ENCODE measurements at regions not wholly inside any gene's neighbourhood (a gene's known extent, or its start where the extent isn't known, plus 50 kb on each side); places are given as distances from the start of the nearest gene placed in this dataset.

DNA sequence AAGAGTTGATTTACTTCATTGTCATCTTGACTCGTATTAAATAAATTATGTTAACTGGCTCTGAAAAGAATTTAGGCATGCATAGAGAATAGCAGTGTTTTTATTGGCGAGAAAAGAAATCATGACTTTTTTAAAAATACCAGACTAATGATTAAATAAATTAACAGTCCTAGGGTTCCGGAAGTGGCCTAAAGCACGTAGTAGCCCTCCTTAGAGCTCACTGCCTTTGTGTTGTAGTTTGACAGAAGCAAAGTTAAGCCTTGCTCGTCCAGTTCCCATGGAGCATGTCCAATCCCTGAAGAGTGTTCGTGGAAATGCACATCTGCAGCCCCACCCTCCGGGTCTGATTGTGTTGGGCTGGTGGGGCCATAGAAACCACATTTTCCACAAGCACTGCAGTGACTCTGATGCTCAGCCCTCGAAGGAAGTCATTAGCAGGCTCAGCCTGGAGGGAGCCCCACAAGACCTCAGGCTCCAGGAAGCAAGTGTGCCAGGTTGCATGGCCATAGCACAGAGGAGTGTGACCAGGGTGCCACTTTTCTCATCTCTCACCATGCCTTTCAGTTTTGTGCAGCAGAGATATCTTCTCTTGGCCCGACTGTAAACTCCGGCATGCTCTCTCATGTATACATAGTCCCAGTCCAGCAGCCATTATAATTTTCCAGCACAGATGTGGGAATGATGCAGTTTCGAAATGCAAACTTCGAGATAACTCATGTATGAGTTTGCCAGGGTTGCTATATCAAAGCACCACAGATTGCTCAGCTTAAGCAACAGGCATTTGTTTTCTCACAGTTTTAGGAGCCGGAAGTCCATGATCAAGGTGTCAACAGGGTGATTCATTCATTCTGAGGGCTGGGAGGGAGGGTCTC is 188.6 kb upstream of the SH3BP4 start:
- no peak for DNase-seq

DNA sequence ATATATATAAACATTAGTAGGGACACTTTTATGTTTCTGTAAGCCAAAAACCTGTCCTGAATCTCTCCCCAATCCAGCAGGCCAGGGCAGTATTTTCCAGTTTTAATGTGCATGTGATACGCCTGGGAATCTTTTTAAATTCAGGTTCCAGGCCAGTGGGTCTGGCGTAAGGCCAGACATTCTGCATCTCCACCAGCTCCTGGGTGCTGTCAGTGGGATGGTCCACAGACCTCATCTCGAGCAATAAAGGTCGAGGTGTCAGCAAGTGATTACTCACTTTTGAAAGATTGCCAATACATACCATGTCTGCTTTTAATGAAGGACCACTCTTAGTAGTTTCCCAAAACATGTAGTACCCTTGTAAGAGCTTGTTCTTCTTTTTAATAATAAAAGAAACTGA is 189.9 kb upstream of the SH3BP4 start:
- no peak for DNase-seq

DNA sequence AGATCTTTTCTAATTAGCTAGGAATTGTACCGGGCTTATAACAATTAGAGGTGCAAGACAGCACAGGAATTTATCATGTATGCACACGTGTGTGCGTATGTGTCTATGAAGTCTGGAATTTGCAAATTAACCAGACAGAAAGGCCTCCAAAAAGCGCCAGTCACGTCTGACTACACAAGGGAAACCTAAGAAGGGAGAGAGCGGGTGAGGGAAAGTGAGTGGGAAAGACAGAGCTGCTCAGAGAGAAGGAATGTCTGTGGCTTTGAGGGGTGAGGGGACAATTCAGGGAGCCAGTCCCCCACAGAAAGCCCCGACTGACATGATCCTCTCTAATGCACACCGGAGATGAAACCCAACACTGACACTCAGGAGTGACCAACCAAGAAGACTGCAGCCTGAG is 197.7 kb upstream of the SH3BP4 start:
- no peak for DNase-seq

DNA sequence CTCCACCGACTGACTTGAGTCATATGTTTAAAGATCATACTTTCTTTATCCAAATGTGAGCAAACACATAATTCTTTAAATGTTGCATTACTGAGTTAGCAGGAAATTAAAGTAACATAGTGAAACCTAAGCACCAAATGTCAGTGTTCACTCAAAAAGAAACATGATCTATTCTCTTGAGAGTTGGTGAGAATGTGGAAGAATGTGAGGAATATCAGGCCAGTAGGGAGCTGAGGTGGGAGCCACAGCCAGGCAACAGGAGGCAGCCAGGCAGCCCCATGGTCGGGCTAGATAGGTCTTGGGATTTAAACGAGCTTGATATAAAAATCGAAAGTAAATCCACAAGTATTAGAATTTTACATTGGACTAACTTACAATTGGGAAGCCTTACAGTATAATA is 198.1 kb upstream of the SH3BP4 start:
- DNase-seq = no peak

DNA sequence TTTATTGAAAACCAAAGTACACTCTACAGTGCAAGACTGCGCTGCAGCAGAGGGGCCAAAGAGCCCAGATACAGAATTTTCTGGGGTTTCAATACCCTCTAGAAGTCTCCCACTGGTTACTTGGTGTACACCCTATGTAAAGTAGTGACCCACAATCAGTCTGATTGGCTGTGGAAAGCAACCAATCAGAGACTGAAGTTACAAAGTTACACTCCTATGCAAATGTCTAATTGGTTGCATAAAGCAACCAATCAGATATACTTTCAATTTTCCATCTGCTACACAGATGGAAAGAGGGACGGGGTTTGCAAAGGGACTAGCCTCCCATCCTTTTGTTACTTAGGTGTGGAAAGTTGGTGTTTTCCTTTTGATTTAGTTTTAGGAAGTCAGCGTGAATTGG is 198.9 kb upstream of the SH3BP4 start:
- DNase-seq = no peak

DNA sequence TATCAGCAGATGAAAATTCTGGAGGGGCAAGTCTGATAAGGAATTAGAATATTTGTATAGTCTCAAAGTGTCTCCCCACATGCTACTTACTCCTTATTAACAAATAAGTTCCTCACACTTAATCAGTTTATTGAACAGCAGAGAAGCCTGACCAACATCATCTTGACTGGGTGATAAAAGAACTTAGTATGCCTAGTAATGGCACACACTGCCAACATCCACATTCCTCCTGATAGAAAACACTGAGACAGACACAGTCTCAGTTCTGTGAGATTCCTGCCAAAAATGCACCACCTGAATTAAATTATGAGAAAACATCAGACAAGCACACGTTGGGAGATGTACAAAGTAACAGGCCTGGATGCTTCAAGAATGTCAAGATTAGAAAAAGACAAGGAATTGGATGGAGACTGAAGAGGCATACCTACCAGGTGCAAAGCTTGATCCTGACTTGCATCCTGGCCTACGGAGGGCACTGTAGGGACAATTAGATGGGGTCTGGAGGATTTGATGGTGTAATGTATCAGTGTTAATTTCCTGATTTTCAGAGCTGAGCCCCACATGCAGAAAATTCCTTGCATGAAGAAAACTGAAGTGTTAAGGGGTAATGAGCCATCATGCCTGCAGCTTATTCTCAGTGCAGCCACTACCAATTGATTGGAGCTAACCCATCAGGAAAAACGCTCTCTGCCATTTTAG is 200.4 kb upstream of the SH3BP4 start:
- DNase-seq = no peak

DNA sequence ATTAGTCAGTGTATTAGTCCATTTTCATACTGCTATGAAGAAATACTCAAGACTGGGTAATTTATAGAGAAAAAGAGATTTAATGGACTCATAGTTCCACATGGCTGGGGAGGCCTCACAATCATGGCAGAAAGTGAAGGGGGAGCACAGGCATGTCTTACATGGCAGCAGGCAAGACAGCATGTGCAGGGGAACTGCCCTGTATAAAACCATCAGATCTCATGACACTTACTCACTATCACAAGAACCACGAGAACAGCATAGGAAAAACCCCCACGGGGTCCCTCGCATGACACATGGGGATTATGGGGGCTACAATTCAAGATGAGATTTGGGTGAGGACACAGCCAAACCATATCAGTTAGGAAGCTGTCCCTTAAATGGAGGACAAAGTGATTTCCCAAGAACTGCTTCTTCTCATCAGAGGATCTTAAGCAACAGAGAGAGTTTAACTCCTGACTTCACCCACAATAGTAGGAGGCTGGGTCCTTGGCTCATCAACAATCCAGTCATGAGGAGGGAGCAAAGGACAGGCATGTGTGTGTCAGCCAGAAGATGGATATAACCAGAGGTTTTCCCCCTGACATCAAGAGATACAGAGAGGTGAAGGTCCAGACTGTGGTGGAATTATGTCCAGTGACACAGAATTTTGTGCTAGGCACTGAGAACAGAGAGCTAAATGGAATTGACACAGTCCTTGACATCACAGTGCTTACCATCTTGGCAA is 203.8 kb upstream of the SH3BP4 start:
- no peak for DNase-seq

DNA sequence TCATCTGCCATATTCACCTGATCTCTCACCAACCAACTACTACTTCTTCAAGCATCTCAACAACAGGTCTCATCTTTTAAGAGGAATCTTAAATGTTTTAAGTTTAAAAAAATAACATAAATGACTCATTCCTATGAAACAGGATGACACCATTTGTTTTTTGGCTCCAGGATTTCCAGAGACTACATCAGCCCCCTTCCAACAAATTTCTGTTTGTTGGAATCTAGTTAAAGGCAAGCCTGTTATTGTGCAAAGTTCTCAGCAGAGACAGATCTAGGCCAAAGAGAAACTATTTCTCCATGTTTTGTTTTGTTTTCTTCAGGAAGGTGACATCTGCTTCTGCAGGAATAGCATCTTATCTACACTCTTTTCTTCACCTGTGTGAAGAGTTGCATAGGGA is 204.8 kb upstream of the SH3BP4 start:
- DNase-seq = no peak

DNA sequence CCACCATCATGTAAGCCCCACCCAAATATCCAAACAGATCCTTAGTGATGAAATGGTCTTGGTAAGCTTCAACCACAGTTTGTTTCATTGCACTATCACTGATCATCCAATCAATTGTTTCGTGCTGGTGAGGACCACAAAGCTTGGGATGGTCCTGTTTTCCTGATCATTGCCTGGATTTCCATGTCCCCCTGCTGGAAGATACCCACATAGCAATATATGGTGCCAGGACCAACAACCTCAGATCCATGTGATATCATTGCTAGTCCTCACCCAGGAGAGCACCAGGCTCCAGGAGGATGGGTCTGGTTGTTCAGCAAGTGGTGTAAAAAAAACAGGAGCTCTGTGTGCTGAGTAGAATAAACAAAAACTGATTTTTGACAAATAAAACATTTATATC is 206.5 kb upstream of the SH3BP4 start:
- no peak for DNase-seq

DNA sequence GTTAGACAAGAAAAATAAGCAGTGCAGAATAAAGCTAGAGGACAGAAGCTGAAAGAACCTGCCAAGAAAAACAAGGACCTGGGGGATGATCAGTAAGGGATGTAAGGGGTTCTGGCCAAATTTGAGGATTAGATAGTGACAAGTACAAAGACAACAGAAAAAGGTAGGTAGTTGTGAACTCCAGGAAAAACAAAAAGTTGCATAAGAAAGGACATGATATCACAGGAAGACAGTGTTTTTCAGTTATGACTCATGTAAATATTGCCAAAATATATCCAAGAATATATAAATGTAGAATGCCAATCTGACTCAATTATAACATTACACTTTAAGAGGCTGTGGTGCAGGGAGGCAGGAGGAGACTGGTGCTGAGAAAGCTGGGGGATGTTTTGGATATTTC is 209.8 kb upstream of the SH3BP4 start:
- no peak for DNase-seq

DNA sequence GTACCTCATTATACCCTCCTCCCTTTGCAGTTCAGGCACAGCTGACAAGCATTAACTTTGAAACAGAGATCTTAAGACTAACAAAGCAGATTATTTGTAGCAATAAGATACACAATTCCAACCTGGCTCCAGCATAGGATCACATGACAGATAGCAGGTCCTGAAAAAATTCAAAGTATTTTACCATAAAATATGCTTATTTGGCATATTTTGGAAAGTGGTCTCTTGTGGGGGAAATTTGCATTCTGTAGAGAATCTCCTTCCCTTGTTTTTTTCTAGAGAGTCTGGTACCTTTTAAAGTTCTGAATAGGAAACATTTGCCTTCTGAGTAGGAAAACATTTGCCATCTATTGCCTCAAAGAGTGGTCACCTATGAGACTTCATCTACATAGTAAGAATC is 212.8 kb upstream of the SH3BP4 start:
- no peak for DNase-seq

DNA sequence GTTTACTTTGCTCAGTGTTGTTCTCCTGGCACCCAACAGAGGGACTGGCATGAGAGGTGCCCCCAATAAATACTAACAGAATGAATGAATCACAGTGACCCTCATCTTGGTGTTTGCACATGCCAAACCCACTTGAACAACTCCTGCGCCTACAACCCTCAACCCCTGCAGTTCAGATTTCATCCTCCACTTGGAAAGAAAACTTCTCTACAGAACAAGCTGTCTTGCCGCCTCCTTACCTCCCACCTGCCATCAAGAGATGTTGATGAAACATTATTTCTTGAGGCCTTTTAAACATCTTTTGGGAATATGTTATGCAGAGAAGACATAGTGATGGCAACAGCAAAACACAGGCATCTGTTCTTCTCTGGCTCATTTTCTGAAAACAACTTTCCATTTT is 216.0 kb upstream of the SH3BP4 start:
- DNase-seq = no peak

DNA sequence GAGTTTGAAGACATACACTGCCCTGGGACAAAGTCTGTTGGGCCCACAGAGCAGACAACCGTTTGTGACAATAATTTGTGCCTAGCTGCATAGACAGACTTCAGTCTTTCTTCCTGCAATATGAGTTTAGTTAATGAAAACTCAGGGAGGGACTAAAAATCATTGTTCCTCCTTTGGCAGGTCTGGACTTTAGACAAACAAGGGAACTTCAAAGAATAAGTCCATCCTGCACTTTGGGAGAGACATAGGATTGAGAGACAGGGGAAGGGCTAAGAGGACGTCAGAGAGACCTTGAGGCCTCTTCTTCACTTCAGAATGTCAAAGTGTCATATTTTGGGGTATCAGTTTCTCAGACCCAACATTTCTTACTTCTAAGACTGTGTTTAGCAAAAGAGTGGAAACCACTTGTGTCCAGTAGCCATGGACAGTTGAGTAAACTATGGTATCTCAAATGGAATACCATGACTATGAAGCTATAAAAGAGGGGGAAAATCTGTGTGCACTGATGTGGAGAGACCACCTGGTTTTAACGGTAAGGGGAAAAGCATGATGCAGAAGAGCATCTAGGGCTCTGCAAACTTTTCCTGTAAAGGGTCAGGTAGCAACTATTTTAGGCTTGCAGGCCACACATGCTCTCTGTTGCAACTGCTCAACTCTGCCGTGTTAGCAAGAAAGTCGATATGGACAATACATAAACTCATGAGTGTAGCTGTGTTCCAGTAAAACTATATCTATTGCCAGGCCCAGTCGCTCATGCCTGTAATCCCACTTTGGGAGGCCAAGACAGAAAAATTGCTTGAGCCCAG is 217.8 kb upstream of the SH3BP4 start:
- DNase-seq = no peak

DNA sequence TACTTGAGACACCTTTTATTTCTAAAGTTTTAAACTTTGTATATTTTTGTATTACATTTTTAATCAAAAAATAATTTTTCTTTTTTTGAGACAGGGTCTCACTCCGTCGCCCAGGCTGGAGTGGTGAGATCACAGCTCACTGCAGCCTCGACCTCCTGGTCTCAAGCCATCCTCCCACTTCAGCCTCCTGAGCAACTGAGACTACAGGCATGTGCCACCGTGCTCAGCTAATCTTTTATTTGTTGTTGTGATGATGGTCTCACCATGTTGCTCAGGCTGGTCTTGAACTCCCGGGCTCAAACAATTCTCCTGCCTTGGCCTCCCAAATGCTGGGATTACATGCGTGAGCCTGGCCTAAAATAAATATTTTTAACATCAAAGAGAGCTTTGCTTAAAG is 218.7 kb upstream of the SH3BP4 start:
- DNase-seq = no peak

DNA sequence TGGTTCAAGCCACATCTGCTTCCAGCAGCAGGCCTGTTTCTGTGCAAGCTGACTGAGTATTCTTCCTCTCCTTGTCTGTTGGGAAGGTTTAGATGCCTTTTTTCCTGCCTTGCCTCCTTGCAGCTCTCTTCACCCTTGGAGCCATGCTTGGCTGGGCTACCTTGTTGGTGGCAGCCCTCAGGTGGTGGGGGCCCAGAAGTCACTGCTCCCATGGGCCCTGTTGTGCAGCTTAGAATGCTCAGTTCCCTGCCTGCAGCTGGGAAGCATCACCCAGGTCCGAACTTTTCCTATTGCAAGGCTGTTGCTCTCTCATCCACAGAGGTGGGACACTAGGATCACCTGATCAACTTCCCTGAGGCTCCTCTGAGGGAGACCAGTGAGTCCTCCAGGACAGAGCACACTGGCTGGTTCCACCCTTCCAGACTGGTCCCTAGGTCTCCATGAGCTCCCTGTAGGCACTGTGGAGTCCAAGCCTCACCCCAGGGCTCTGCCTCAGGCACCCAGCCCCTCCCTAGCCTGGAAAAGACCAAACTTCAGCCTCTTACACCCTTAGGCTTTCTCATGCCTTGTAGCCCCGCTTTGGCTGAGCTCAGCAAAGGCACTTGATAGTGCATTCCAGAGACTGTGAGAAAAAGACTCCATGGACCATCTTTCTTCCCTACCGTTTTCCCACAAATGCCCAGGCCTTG is 219.3 kb upstream of the SH3BP4 start:
- no peak for DNase-seq

DNA sequence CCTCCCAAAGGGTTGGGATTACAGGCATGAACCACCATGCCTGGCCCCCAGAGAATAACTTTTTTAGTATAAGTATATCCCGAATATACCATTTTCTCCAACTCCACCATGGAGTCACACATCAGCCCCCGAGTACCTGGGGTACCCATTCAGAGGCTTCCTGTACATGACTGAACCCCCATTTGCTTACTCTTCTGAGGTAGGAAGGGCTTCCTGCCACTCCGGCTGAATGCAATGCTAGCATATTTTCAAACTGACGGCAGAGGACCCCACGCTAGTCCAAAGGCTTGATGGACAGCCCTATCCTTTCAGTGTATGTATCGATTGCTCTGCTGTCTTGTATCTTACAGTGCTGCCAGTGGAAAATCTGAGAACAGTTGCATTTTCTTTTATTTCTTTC is 220.6 kb upstream of the SH3BP4 start:
- DNase-seq = no peak

DNA sequence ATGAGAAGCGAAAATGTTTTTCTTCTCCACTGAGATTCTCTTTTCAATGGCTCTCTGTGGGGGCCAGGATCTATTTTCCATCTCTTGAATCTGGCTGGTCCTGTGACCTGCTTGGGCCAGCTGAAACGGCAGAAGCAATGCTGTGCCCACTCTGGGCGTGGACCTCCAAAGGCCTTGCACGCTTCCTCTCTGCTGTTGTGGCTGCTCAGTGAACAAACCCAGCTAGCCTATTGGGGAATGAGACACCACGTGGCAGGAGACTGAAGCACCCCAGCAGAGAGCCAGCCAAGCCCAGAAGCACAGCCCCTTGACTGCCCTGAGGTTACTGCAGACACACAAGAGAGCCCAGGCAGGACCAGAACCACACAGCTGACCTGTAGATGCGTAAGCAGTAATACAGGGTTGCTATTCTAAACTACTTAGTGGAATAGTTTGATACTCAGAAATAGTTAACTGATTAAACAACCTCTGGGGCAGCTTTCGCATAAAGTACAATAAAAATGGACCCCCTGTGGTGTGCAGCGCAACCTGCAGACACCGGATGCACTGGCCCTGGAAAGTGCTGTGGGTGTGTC is 221.7 kb upstream of the SH3BP4 start:
- DNase-seq = no peak

DNA sequence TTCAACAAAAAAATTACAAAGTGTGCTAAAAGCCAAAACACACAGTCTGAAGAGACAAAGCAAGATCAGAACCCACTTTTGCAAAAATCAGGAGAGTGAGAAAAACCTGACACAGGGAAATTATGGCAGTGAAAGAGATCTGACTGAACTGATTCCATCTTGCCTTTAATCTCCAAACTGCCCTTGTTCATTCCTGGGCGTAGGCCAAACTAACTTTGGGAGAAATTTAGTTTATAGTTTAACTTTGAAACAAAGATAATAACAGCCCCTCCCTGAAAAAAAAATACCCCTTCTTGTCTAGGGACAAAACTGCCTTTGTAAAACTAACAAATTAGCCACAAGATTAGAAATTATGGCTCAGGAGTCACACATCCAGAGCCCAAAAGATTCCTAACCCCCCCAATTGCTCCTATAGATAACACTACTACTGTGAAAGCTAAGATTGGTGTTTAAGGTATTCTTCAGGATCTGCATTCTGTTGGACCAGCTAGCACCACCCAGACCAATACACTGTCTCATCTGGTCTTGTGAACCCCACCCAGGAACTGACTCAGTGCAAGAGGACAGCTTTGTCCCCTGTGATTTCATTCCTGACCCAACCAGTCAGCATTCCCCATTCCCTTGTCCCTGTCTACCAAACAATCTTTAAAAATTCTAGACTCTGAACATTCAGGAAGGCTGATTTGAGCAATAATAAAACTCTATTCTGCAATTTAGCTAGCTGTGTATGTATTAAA is 226.1 kb upstream of the SH3BP4 start:
- DNase-seq = no peak

DNA sequence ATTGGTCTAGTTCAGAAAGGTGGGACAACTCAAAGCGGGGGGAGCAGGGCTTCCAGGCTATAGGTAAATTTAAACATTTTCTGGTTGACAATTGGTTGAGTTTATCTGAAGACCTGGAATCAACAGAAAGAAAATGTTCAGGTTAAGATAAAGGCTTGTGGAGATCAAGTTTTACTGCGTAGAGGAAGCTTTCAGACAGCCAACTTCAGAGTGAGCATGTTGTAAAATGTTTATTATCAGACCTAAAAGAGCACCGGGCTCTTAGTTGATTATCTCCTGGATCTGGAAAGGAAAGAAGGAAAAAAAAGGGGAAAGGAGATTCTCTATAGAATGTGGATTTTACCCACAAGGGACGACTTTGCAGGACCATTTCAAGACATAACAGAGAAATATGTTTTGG is 227.0 kb upstream of the SH3BP4 start:
- DNase-seq = no peak

DNA sequence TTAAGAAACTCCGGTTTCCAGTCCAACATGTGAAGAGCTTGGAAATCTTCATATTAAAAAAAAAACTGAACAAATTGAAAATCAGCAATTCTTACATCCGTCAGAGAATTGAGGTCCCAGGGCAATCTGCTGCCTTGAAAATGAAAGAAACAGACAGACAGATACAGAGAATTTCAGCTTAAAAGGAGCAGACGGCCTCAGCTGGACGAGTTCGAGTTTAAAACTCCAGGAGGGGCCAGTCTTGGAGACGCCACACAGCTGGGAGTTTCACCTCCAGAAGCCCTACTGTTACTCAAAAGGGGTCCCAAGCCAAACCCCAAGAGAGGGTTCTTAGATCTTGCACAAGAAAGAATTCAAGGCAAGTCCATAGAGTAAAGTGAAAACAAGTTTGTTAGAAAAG is 226.5 kb upstream of the ARL4C start:
- DNase-seq = no peak

DNA sequence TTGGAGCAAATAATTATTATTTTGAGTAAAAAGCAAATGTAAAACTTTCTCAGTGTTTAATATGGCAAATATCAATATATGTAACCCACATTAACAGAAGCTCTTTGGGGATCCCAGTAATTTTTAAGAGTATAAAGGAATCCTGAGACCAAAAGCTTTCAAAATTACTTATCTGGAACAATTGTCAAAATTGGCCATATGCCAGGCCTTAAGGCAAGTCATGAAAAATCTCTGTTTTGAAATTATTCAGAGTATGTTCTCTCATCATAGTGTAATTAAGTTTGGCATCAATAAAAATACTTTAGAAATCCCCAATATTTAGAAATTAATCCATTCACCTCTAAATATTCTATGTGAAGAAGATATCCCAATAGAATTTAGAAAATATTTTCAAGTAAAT is 225.3 kb upstream of the ARL4C start:
- DNase-seq = no peak

Data from activated naive CD4-positive, alpha-beta T cell (primary cell).